ENCODE measurements at regions not wholly inside any gene's neighbourhood (a gene's known extent, or its start where the extent isn't known, plus 50 kb on each side); places are given as distances from the start of the nearest gene placed in this dataset.
A peak's percentile ranks its signal among the peaks of the same experiment; 100 is the strongest.
"Not testable (repeated sequence)": the region's sequence is repeated elsewhere in the genome, so short reads cannot be mapped to it uniquely, and the experiment has no call there.

DNA sequence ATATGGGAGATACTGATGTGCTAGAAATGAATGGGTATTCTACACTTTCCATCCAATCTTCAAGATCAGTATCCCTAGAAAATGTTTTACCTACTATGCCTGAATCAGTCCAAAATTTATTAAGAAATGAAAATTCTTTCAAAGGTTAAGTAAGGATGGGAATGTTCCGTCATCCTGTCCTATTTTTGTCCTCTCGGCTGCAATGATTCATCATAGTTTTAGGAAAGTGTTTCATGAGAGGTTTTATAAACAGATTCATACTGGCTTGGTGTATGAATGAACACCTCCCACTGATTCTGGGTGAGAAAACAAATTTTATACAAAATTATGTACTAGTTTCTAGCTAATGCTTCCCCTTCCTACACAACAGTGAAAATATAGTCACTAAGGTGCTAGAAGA, 504.6 kb upstream of the NR5A2 start:
- no peak for DNase-seq (ENCODE audit: low spot score)

GRCh38 chr1:199529324-199529723, 498.2 kb upstream of the NR5A2 start:
- DNase-seq (ENCODE audit: low spot score) = peak; percentile 6

DNA sequence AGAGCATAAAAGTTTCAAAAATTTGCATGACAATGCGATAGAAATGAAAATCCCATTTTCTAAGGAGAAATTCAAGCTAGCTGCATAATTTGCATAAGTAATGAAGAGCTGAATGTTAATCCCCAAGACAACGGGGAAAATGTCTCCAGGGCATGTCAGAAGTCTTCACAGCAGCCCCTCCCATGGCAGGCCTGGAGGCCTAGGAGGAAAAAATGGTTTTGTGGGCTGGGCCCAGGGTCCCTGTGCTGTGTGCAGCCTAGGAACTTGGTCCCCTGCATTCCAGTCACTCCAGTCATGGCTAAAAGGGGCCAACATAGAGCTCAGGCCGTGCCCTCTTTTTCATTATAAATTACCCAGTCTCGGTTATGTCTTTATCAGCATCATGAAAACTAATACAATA, 494.1 kb upstream of the NR5A2 start:
- DNase-seq (ENCODE audit: low spot score) = not testable (repeated sequence)

DNA sequence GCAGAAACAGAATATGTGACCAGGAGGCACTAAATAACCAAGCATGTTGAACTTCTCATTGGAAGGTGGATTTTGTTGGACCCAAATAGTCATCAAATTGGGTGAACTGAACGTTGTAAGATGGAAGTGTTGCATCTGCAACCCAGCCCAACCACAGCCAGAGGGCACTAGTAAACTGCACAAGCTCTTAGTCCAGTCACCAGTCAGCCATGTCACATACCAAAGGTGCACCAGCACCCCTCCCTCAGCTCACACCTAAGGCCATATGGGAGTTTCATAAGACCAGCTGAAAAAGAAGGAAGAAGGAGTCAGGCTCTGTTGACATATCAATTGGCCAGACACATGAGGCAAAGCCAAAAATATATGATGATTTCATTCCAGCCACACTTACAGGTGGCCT, 481.7 kb upstream of the NR5A2 start:
- peak; percentile 29 for DNase-seq (ENCODE audit: low spot score)

DNA sequence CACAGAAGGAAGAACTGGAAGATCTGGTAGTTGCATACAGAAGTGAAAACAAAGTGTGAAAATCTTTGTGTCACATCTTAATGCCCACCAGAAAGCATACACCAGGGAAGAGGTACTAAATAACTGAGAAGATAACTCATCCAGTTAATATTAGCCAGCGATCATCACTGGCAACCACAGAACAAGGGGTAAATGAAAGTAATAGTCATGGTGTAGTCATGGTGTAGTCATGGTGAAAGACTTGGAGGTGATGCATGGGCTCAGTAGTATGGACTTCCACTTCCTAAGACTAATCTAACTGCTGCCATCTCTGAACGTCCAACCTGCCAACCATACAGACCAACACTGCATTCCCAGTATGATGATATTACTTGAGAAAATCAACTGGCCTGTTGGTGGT, 481.2 kb upstream of the NR5A2 start:
- no peak for DNase-seq (ENCODE audit: low spot score)

DNA sequence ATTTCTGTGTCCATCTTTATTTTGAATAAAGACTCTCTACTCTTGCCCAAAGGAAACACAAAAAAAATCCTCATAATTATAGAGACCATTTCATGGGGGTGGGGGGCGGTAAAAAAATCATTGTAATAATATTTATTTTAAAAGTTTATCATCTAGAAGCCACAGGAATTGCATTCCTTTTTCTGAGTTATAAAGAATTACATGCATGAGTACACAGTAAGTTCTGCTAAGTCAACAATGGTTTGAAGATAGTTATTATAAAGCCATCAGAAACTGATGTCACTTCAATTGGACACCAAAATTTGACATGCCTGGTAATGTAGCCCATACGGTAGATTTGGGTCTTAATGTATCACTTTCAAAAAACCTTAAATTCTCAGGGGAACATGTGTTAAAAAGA, 478.1 kb upstream of the NR5A2 start:
- no peak for DNase-seq (ENCODE audit: low spot score)

GRCh38 chr1:199550199-199551065, 477.1 kb upstream of the NR5A2 start:
- peak; percentile 19 for DNase-seq (ENCODE audit: low spot score)

GRCh38 chr1:199551967-199552565, 475.4 kb upstream of the NR5A2 start:
- DNase-seq (ENCODE audit: low spot score) = peak; percentile 43

- no peak for DNase-seq (ENCODE audit: low spot score)
These were observed 474.4 kb upstream of the NR5A2 start for GRCh38 chr1:199553104-199553503.

- no peak for DNase-seq (ENCODE audit: low spot score)
These were observed 466.2 kb upstream of the NR5A2 start for GRCh38 chr1:199561334-199561733.

- DNase-seq (ENCODE audit: low spot score) = no peak
These were observed 454.5 kb upstream of the NR5A2 start for GRCh38 chr1:199573047-199573446.

- no peak for DNase-seq (ENCODE audit: low spot score)
These were observed 452.6 kb upstream of the NR5A2 start for GRCh38 chr1:199574950-199575349.

DNA sequence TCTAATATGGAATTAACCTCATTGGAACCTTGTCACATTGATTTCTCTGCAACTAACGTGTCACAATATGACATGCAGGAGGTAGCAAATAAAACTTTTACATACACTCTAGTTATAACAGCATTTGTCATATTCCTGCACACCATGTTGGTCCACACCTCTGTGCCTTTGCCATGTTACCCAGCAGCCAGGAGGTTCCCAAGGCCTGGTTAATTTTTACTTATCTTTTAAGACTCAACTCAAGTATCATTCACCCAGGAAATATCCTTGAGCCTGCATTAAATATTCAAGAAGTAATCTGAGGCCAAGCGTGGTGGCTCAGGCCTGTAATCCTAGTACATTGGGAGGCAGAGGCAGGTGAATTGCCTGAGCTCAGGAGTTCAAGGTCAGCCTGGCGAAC, 447.2 kb upstream of the NR5A2 start:
- DNase-seq (ENCODE audit: low spot score) = no peak

- no peak for DNase-seq (ENCODE audit: low spot score)
These were observed 442.1 kb upstream of the NR5A2 start for GRCh38 chr1:199585392-199585791.

DNA sequence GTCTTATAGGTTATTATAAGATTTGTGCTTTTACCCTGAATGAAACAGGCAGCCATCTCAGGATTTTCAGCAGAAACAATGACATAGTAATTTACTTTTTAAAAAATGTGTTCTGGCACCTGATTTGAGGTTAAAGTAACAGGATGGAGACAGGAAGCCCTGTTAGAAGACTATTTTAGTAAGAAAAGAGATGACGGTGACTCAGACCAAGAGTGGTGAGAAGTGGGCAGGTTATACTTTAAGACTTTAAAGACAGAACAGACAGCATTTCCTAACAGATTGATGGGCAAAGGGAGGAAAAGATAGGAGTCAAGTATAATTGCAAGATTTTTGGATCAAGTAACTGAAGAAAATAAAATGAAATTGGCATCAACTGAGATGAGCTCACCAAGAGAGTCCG, 436.8 kb upstream of the NR5A2 start:
- no peak for DNase-seq (ENCODE audit: low spot score)

DNA sequence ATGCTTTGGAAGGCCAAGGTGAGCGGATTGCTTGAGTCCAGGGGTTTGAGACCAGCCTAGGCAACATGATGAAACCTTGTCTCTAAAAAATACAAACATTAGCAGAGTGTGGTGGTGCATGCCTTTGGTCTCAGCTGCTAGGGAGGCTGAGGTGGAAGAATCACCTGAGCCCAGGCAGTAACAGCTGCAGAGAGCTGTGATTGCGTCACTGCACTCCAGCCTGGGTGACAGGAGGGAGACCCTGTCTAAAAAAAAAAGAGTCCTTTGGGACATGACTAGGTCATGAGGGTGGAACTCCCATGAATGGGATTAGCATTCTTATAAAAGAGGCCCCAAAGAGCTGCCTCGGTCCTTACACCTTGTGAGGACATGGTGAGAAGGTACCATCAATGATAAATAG, 436.0 kb upstream of the NR5A2 start:
- no peak for DNase-seq (ENCODE audit: low spot score)

- DNase-seq (ENCODE audit: low spot score) = no peak
These were observed 434.0 kb upstream of the NR5A2 start for GRCh38 chr1:199593475-199593874.

- not testable (repeated sequence) for DNase-seq (ENCODE audit: low spot score)
These were observed 431.1 kb upstream of the NR5A2 start for GRCh38 chr1:199596448-199596847.

GRCh38 chr1:199597152-199597551, 430.4 kb upstream of the NR5A2 start:
- no peak for DNase-seq (ENCODE audit: low spot score)

GRCh38 chr1:199608414-199608813, 419.1 kb upstream of the NR5A2 start:
- no peak for DNase-seq (ENCODE audit: low spot score)

DNA sequence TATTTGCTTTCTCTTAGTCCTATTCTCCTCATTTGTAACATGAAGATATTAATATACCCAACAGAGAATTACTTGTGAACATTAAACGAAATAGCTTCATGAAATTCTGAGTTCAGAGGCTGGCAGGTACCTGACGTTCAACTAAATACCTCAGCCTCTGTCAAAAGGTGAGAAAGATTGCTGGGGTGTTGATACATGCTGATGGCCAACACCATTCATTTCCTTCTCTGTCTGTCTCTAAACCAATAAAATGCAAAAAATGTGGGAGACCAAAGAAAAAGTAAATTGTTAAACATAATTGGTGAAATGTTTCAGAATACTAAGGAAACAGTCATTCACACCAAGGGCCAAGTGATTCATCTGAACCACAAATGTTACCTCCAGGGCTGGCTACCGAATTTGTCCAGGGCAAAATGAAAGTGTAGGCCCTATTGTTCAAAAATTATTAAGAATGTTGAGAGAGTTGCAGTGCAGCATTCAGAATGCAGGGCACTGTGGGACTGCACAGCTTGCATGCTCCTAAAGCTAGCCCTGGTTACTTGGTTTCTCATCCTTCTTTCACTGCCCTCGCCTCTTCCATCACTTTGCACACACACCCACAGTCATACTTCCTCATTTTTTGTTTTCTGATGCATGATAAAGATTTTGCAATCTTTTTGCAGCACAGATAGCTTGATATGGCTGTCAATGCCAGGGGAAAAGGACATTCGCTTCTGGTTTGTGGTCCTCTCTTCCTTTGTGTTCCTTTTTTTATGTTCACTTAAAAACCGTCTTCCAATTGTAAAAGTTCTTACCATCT, 414.3 kb upstream of the NR5A2 start:
- no peak for DNase-seq (ENCODE audit: low spot score)

- DNase-seq (ENCODE audit: low spot score) = no peak
These were observed 410.6 kb upstream of the NR5A2 start for GRCh38 chr1:199616947-199617346.

DNA sequence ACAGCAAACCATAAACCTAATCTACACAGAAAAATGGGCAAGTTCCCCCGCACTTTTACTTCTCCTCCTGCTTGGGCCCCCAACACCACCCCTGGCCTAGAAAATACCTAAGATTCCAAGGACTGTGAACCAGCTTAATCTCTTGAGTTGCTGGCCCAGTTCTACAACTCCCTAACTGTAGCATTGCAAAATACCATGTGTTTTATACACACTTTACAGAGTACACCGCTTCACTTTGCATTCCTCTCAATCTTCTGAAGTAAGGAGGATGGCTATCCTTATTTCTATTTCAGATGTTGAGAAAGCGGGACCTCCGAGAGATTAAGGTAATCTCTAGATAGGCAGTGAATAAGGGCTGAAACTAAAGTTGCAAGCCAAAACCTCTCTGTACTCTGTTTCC, 408.3 kb upstream of the NR5A2 start:
- no peak for DNase-seq (ENCODE audit: low spot score)
